Sigmoid colon (tissue), 6 donors: ENCODE measurements at regions not wholly inside any gene's neighbourhood (a gene's known extent, or its start where the extent isn't known, plus 50 kb on each side); places are given as distances from the start of the nearest gene placed in this dataset.

Experiments
- DNase-seq: peaks from one replicate; pipeline ENCODE4 v3.0.0-alpha.2; 2019
- H3K27ac ChIP-seq, 4 donors: fragments of 200-600 bp; sonication (generic); one replicate each; pipeline ENCODE4 v1.5.1; 2016 to 2019; ENCODE audit warnings: mild to moderate bottlenecking in 1 of 4
- H3K27me3 ChIP-seq, 3 donors: fragments of 200-600 bp; sonication (generic); one replicate each; pipeline ENCODE4 v1.5.1; 2019; ENCODE audit warnings: mild to moderate bottlenecking in 1 of 3
- H3K36me3 ChIP-seq, 4 donors: fragments of 200-600 bp; sonication (generic); one replicate each; pipeline ENCODE4 v1.5.1; 2016 to 2019
- H3K4me1 ChIP-seq, 4 donors: fragments of 200-600 bp; sonication (generic); one replicate each; pipeline ENCODE4 v1.5.1; 2017 to 2019
- H3K4me3 ChIP-seq, 4 donors: fragments of 200-600 bp; sonication (generic); one replicate each; pipeline ENCODE4 v1.5.1; 2017 to 2019; ENCODE audit warnings: mild to moderate bottlenecking in 2 of 4, moderate library complexity in 1 of 4
- H3K9me3 ChIP-seq, 4 donors: fragments of 200-600 bp in 3 of 4; sonication (generic) in 3 of 4; one replicate each; pipeline versions ENCODE4 v1.5.1 to v1.6.1; 2013 to 2019
- EP300 ChIP-seq, 4 donors: sonication (generic); formaldehyde crosslinking; IDR thresholded peaks; one replicate each; pipeline ENCODE4 v1.6.1; 2017; ENCODE audit warnings: antibody characterized with exemption in 4 of 4
- POLR2A ChIP-seq, 2 donors: fragments of 450-650 bp; IDR thresholded peaks; one replicate each; pipeline ENCODE4 v1.6.1; 2016; ENCODE audit warnings: antibody characterized with exemption in 2 of 2, mild to moderate bottlenecking in 2 of 2, moderate library complexity in 2 of 2
- POLR2AphosphoS5 ChIP-seq, 4 donors: sonication (generic); formaldehyde crosslinking; IDR thresholded peaks; one replicate each; pipeline ENCODE4 v1.6.1; 2017; ENCODE audit warnings: antibody characterized with exemption in 4 of 4
- WGBS, 2 donors: extraction: QIAGEN DNeasy Blood & Tissue Kit; methylation state at CpG; one replicate each; pipeline ENCODE4 v1.1.7; 2013; 5-methylcytosine and 5-hydroxymethylcytosine counted together
- intact Hi-C: fragments of 100-400 bp; cut with DNase I; formaldehyde crosslinking; loops from one replicate; pipeline ENCODE4 v1.15.1; 2023
- TF ChIP-seq, protein P1 (sequence below), 4 experiments: fragments of 450-650 bp in 3 of 4; fragments of 200-600 bp in 1 of 4; IDR thresholded peaks; one replicate each; pipeline ENCODE4 v1.5.1; 2016 to 2019; ENCODE audit warnings: antibody characterized with exemption in 4 of 4, mild to moderate bottlenecking in 3 of 4, moderate library complexity in 2 of 4
- donor health status: healthy with polysubstance abuse.
- donor health status: healthy.

DNA sequence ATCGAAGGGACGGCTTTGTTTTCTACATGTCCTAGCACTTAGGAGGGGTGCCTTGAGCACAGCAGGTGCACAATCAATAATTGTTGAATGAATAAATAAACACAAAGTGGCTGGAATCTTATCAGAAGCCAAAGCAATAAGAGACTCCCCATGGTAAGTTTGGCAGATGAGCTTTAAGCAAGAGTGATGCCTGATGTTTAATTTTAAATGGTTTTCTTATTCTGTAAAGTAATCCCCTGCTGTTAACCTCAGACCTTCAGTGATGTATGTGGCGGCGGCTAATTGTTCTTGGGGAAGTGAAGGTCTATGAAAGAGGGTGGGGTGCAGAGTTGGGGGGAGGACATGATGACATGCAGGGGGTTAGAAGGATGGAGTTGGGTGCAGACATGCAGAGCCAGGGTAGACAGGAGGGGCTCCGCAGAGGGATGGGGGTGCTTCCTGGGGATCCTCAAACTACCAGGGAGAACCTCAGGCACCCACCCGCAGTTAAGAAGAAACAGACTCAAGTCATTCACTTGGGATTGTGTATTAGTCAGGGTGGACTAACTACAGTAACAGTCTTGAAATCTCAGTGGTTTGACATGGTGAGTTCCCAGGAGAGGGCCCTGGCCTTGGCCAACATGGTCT, 65.7 kb upstream of the SHB start:
- H3K4me1 ChIP-seq = no peaks in the 10 kb centered on the region
- TF ChIP-seq EP300 (IDR thresholded peaks at IDR 0.05) (no peak), POLR2AphosphoS5 (IDR thresholded peaks at IDR 0.05) (no peak), POLR2A (IDR thresholded peaks at IDR 0.05) (no peak)
- TF ChIP-seq, protein P1, sequence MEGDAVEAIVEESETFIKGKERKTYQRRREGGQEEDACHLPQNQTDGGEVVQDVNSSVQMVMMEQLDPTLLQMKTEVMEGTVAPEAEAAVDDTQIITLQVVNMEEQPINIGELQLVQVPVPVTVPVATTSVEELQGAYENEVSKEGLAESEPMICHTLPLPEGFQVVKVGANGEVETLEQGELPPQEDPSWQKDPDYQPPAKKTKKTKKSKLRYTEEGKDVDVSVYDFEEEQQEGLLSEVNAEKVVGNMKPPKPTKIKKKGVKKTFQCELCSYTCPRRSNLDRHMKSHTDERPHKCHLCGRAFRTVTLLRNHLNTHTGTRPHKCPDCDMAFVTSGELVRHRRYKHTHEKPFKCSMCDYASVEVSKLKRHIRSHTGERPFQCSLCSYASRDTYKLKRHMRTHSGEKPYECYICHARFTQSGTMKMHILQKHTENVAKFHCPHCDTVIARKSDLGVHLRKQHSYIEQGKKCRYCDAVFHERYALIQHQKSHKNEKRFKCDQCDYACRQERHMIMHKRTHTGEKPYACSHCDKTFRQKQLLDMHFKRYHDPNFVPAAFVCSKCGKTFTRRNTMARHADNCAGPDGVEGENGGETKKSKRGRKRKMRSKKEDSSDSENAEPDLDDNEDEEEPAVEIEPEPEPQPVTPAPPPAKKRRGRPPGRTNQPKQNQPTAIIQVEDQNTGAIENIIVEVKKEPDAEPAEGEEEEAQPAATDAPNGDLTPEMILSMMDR (IDR thresholded peaks at IDR 0.05) = no peak
- intact Hi-C loops = no loop called here
- H3K36me3 ChIP-seq = no peaks in the 10 kb centered on the region
- H3K4me3 ChIP-seq = no peak overlapping the region
- 88 to 94% methylated on average over 6 of the region's 6 CpGs for whole genome bisulfite sequencing, 2 donors
- no peaks in the 10 kb centered on the region for H3K9me3 ChIP-seq
- no peak overlapping the region for H3K27ac ChIP-seq
- no peaks in the 10 kb centered on the region for H3K27me3 ChIP-seq
- DNase-seq = no peak

DNA sequence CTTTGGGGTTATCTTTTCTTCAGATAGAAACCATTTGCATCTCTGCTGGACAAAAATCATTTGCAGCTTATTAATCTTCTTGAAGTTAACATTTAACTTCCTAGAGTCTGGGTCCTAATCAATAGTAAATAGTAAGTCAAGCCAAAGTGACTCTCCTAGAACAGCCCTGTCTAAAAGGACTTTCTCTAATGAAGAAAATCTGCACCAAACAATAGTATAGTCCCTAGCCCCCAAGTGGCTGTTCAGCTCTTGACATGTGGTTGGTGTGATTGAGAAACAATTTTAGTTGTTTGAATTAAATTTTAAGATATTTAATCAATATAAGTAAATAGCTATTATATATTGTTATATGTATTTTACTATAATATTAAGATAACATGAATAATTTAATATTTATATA, 64.6 kb upstream of the SHB start:
- no peaks in the 10 kb centered on the region for H3K36me3 ChIP-seq
- H3K9me3 ChIP-seq = no peaks in the 10 kb centered on the region
- intact Hi-C loops = no loop called here
- H3K4me3 ChIP-seq = no peak overlapping the region
- TF ChIP-seq, protein P1 (IDR thresholded peaks at IDR 0.05) = no peak
- TF ChIP-seq POLR2AphosphoS5 (IDR thresholded peaks at IDR 0.05) (no peak), POLR2A (IDR thresholded peaks at IDR 0.05) (no peak), EP300 (IDR thresholded peaks at IDR 0.05) (no peak)
- no peak overlapping the region for H3K27ac ChIP-seq
- no peaks in the 10 kb centered on the region for H3K27me3 ChIP-seq
- no peaks in the 10 kb centered on the region for H3K4me1 ChIP-seq
- no peak for DNase-seq

DNA sequence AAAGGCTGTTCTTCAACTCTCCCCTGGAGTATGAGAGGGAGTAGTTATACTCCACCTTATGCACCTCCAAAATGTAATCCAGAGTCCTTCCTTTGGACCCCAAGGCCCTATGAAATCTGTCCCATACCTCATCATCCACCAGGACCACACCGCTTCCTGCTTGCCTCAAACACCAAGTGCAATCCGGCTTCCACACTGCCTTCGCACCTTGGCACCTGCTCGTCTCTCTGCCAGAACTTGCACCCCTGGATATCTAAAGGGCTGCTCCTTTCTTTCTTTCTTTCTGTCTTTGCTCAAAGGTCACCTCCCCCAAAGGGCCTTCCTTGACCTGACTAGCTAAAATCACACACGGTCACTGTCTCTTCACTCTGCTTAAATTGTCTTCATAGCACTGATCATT, 63.9 kb upstream of the SHB start:
- intact Hi-C loops = no loop called here
- Histone ChIP-seq H3K27me3 (no peaks in the 10 kb centered on the region), H3K36me3 (no peaks in the 10 kb centered on the region), H3K4me3 (no peak overlapping the region), H3K4me1 (no peaks in the 10 kb centered on the region), H3K9me3 (no peaks in the 10 kb centered on the region), H3K27ac (no peak overlapping the region)
- no peak for TF ChIP-seq EP300 (IDR thresholded peaks at IDR 0.05)
- TF ChIP-seq POLR2A (IDR thresholded peaks at IDR 0.05) = no peak
- TF ChIP-seq, protein P1 (IDR thresholded peaks at IDR 0.05) = no peak
- no peak for DNase-seq
- 91 to 92% methylated on average over 5 of the region's 5 CpGs for WGBS, 2 donors

DNA sequence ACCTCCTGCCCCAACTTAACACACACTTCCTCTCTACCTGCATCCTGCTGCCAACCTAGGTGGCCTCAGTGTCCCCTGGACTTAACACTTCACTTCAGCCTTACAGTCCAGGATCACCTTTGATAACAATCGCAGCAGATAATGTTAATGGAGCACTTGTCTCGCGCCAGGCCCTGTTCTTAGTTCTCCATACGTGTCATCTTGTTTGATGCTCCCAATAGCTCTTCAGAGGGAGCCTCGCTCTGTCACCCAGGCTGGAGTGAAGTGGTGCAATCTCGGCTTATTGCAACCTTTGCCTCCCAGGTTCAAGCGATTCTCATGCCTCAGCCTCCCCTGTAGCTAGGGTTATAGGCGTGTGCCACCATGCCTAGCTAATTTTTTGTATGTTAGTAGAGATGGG, 62.7 kb upstream of the SHB start:
- Histone ChIP-seq H3K27ac (no peak overlapping the region), H3K36me3 (no peaks in the 10 kb centered on the region), H3K9me3 (no peaks in the 10 kb centered on the region), H3K27me3 (no peaks in the 10 kb centered on the region), H3K4me1 (no peaks in the 10 kb centered on the region), H3K4me3 (no peak overlapping the region)
- intact Hi-C loops = no loop called here
- no peak for DNase-seq
- 90 to 91% methylated on average over 8 of the region's 8 CpGs for WGBS, 2 donors
- TF ChIP-seq POLR2A (IDR thresholded peaks at IDR 0.05) (no peak), EP300 (IDR thresholded peaks at IDR 0.05) (no peak), POLR2AphosphoS5 (IDR thresholded peaks at IDR 0.05) (no peak)
- TF ChIP-seq, protein P1 (IDR thresholded peaks at IDR 0.05) = no peak

DNA sequence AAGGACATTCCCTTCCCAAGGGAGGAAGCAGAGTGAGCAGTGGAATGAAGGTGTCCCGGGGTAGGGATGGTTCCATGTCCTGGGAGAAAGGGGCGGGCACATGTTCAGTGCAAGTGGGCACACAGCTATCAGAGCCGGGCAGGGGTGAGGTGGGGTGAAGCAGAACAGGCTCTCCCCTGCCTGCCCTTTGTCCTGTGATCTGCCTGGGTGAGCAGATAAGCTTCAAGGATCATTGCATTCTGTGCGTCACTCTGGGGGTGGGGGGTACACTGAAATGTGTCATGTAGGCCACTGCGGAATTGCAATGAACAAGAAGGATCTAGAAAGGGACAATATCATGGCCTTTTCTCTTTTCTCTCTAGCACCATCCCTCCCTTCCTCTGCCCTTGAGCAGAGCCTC, 61.7 kb upstream of the SHB start:
- Histone ChIP-seq H3K4me3 (no peak overlapping the region), H3K36me3 (no peaks in the 10 kb centered on the region), H3K27ac (no peak overlapping the region), H3K27me3 (no peaks in the 10 kb centered on the region), H3K9me3 (no peaks in the 10 kb centered on the region), H3K4me1 (no peaks in the 10 kb centered on the region)
- intact Hi-C loops = no loop called here
- no peak for TF ChIP-seq EP300 (IDR thresholded peaks at IDR 0.05)
- no peak for TF ChIP-seq POLR2A (IDR thresholded peaks at IDR 0.05)
- no peak for TF ChIP-seq POLR2AphosphoS5 (IDR thresholded peaks at IDR 0.05)
- TF ChIP-seq, protein P1 (IDR thresholded peaks at IDR 0.05) = no peak
- 74 to 85% methylated on average over 5 of the region's 5 CpGs for WGBS, 2 donors
- DNase-seq = no peak
